ENCODE measurements at regions not wholly inside any gene's neighbourhood (a gene's known extent, or its start where the extent isn't known, plus 50 kb on each side); places are given as distances from the start of the nearest gene placed in this dataset.

- no peak for TF ChIP-seq POLR2A (IDR thresholded peaks at IDR 0.05)
- no peak for TF ChIP-seq CTCF (IDR thresholded peaks at IDR 0.05)
- no peak for TF ChIP-seq POLR2AphosphoS5 (IDR thresholded peaks at IDR 0.05)
Measured at GRCh38 chr18:24837066-24837465, 376.6 kb downstream of the HRH4 start.
